Calu3 (cell line): ENCODE measurements at regions not wholly inside any gene's neighbourhood (a gene's known extent, or its start where the extent isn't known, plus 50 kb on each side); places are given as distances from the start of the nearest gene placed in this dataset.

Experiments used
- BruUV-seq: library from RNA; stranded (reverse); fragments of 400-500 nt; replicated peaks from 2 replicates; lab custom pipeline; 2021; lab: Mats Ljungman, UMichigan
- CTCF ChIA-PET: fragments of 300-600 bp; sonication (Branson Sonifier 250); formaldehyde crosslinking; loops from one replicate; lab custom pipeline; 2022; ENCODE audit warnings: antibody characterized with exemption; lab: Charles Lee
- DNase-seq: peaks from one replicate; pipeline ENCODE4 v3.0.0; 2022
- H3K27ac Mint-ChIP-seq: one replicate; pipeline ENCODE4 v1.8.0; 2022; ENCODE audit warnings: mixed read lengths; ENCODE audit not compliant: unreplicated experiment
- H3K27me3 Mint-ChIP-seq: one replicate; pipeline ENCODE4 v1.8.0; 2022; ENCODE audit warnings: mixed read lengths; ENCODE audit not compliant: unreplicated experiment
- H3K36me3 Mint-ChIP-seq: one replicate; pipeline ENCODE4 v1.8.0; 2022; ENCODE audit warnings: mild to moderate bottlenecking, moderate library complexity, mixed read lengths; ENCODE audit not compliant: insufficient read depth, unreplicated experiment
- H3K4me1 Mint-ChIP-seq: one replicate; pipeline ENCODE4 v1.8.0; 2022; ENCODE audit warnings: mild to moderate bottlenecking, low read depth, mixed read lengths; ENCODE audit not compliant: unreplicated experiment
- H3K4me3 Mint-ChIP-seq: one replicate; pipeline ENCODE4 v1.8.0; 2022; ENCODE audit warnings: mild to moderate bottlenecking, low read depth, moderate library complexity, mixed read lengths; ENCODE audit not compliant: unreplicated experiment
- H3K9me3 Mint-ChIP-seq: one replicate; pipeline ENCODE4 v1.8.0; 2022; ENCODE audit warnings: low read depth, mixed read lengths; ENCODE audit not compliant: unreplicated experiment
- CTCF ChIP-seq: fragments of 200-600 bp; IDR thresholded peaks from one replicate; pipeline ENCODE4 v1.8.0; 2022; ENCODE audit warnings: antibody characterized with exemption; ENCODE audit not compliant: unreplicated experiment
- intact Hi-C: fragments of 100-400 bp; cut with micrococcal nuclease; formaldehyde crosslinking; loops from one replicate; pipeline ENCODE4 v1.10.0; 2022; ENCODE audit not compliant: unreplicated experiment

GRCh38 chr1:192418552-192419285 is 101.9 kb downstream of the RGS21 start:
- H3K36me3 Mint-ChIP-seq: no peaks in the 10 kb centered on the region
- no peak for TF ChIP-seq CTCF
- H3K27me3 Mint-ChIP-seq: no peaks in the 10 kb centered on the region
- H3K9me3 Mint-ChIP-seq: no peaks in the 10 kb centered on the region
- H3K4me3 Mint-ChIP-seq: no peak overlapping the region
- no peaks in the 10 kb centered on the region for H3K4me1 Mint-ChIP-seq
- H3K27ac Mint-ChIP-seq: no peak overlapping the region
- no TSS peak for BruUV-seq
- CTCF ChIA-PET: no interaction called here
- intact Hi-C loops: no loop called here
- DNase-seq: no peak

- Mint-ChIP-seq H3K9me3 (peaks cover 6% of the 10 kb centered on the region), H3K36me3 (no peaks in the 10 kb centered on the region), H3K27ac (no peak overlapping the region), H3K4me1 (no peaks in the 10 kb centered on the region), H3K4me3 (no peak overlapping the region), H3K27me3 (no peaks in the 10 kb centered on the region)
- TF ChIP-seq CTCF: no peak
- DNase-seq: no peak
- no TSS peak for BruUV-seq
- CTCF ChIA-PET: no interaction called here
- intact Hi-C loops: no loop called here
Measured at GRCh38 chr1:192430644-192431043, 113.9 kb downstream of the RGS21 start.

GRCh38 chr1:192435704-192436103 is 118.9 kb downstream of the RGS21 start:
- no peak for DNase-seq
- Mint-ChIP-seq H3K36me3 (no peaks in the 10 kb centered on the region), H3K4me1 (peaks cover 18% of the 10 kb centered on the region), H3K27ac (no peak overlapping the region), H3K9me3 (no peaks in the 10 kb centered on the region), H3K27me3 (no peaks in the 10 kb centered on the region), H3K4me3 (no peak overlapping the region)
- no TSS peak for BruUV-seq
- TF ChIP-seq CTCF: no peak
- CTCF ChIA-PET: no interaction called here
- intact Hi-C loops: no loop called here

- Mint-ChIP-seq H3K27me3 (no peaks in the 10 kb centered on the region), H3K9me3 (no peaks in the 10 kb centered on the region), H3K4me3 (no peak overlapping the region), H3K36me3 (no peaks in the 10 kb centered on the region), H3K4me1 (peaks cover 26% of the 10 kb centered on the region), H3K27ac (no peak overlapping the region)
- CTCF ChIA-PET: no interaction called here
- TF ChIP-seq CTCF: no peak
- no TSS peak for BruUV-seq
- no peak for DNase-seq
- intact Hi-C loops: no loop called here
Measured at GRCh38 chr1:192436441-192437078, 119.8 kb downstream of the RGS21 start.
